ENCODE measurements at regions not wholly inside any gene's neighbourhood (a gene's known extent, or its start where the extent isn't known, plus 50 kb on each side); places are given as distances from the start of the nearest gene placed in this dataset.

DNA sequence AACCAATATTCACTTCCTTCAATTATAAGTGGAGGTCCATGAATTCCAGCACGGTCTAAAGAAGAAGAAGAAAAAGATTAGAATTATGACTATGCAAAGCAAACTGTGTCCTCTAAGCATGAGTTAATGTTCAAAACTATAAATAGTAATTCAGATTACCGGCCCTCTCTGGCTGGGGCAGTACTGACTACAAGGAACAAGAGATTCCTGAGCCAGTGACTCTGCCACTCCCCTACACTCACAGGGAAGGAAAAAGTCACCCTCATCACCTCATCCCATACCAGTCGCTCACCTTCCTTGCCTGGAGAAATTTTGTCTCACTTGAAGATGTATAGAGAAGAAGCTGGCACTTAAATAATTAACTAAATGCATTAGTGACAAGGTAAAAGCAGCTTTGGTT, 56.5 kb upstream of the CD302 start:
- TF ChIP-seq CTCF (IDR thresholded peaks at IDR 0.05; ENCODE audit: low read depth, low read length) = no peak
- H3K4me3 ChIP-seq (replicated peaks in 1 of 2; ENCODE audit: low read depth in 2 of 2, low read length in 2 of 2) = no peak overlapping the region

DNA sequence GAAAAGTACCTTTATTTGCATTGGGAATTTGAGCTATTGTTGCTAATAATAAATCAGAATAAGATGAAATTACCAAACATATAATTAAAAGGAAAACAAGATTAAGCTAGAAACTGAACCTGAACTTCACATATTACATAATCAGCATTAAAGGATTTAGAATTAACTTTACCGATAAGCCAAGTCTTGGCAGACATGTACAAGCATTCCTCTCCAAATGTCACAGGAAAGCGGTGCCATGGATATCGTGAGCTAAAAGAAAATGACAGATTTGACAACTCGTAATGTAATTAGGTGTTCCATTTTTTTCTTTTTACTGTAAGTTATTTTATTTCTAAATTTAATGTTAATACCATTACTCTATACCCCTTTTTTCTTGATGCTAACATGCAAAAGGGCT, 55.1 kb upstream of the CD302 start:
- no peak for TF ChIP-seq CTCF (IDR thresholded peaks at IDR 0.05; ENCODE audit: low read depth, low read length)
- H3K4me3 ChIP-seq (replicated peaks in 1 of 2; ENCODE audit: low read depth in 2 of 2, low read length in 2 of 2) = no peak overlapping the region
- no peak for DNase-seq (ENCODE audit: low read depth in 2 of 2)

More for the DNA sequence above, 56.5 kb upstream of the CD302 start:
- DNase-seq (ENCODE audit: low read depth in 2 of 2) = no peak

GRCh38 chr2:159851941-159852340, 53.9 kb upstream of the CD302 start:
- H3K4me3 ChIP-seq (replicated peaks in 1 of 2; ENCODE audit: low read depth in 2 of 2, low read length in 2 of 2) = no peak overlapping the region
- DNase-seq (ENCODE audit: low read depth in 2 of 2) = no peak
- TF ChIP-seq CTCF (IDR thresholded peaks at IDR 0.05; ENCODE audit: low read depth, low read length) = no peak

DNA sequence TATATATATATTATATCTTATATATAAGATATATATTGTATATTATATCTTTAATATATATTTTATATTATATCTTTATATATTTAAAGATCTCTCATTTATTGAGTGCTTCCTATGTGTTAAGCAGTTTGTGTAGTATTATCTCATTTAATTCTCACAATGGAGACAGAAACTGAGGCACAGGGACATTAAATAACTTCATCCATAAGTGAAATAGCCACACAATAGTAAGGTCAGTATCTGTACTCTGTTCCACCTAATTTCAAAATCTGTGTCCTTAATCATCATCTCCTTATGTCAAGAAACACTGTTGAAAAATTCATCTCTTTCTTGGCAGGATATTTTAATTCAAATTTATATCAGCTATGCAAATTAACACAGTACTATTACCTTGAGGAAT, 52.8 kb upstream of the CD302 start:
- no peak for DNase-seq (ENCODE audit: low read depth in 2 of 2)
- no peak overlapping the region for H3K4me3 ChIP-seq (replicated peaks in 1 of 2; ENCODE audit: low read depth in 2 of 2, low read length in 2 of 2)
- no peak for TF ChIP-seq CTCF (IDR thresholded peaks at IDR 0.05; ENCODE audit: low read depth, low read length)

DNA sequence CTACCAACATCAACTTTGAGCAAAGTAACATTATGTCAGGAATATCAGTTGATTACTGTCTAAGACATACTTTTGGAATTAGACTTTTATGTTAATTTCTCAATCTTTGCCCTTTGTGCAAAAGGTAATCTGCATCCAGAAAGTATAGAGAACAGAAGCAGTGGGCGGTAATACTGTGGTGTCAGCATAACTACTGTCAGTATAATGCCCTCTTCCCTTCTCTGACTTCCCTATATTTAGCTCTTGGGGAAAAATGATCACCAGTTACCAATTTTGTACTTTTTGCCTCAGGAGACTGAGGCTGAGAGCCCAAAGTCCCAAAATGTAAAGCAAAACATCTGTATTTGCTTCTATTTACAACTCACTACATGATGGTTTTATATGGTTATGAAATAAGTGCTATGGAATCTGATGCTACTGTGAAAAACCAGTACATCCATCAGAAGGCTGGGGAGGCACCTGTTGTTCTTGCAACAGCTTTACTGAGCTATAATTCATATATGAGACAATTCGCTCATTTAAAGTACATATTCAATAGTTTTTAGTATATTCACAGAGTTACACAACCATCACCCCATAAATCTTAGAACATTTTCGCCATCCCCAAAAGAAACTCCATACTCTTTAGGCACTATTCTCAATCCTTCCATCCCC, 51.3 kb upstream of the CD302 start:
- H3K4me3 ChIP-seq (replicated peaks in 1 of 2; ENCODE audit: low read depth in 2 of 2, low read length in 2 of 2) = no peak overlapping the region
- TF ChIP-seq CTCF (IDR thresholded peaks at IDR 0.05; ENCODE audit: low read depth, low read length) = no peak
- no peak for DNase-seq (ENCODE audit: low read depth in 2 of 2)

Data from cardiac fibroblast (primary cell).